ENCODE measurements at regions not wholly inside any gene's neighbourhood (a gene's known extent, or its start where the extent isn't known, plus 50 kb on each side); places are given as distances from the start of the nearest gene placed in this dataset.
A peak's percentile ranks its signal among the peaks of the same experiment; 100 is the strongest.

DNA sequence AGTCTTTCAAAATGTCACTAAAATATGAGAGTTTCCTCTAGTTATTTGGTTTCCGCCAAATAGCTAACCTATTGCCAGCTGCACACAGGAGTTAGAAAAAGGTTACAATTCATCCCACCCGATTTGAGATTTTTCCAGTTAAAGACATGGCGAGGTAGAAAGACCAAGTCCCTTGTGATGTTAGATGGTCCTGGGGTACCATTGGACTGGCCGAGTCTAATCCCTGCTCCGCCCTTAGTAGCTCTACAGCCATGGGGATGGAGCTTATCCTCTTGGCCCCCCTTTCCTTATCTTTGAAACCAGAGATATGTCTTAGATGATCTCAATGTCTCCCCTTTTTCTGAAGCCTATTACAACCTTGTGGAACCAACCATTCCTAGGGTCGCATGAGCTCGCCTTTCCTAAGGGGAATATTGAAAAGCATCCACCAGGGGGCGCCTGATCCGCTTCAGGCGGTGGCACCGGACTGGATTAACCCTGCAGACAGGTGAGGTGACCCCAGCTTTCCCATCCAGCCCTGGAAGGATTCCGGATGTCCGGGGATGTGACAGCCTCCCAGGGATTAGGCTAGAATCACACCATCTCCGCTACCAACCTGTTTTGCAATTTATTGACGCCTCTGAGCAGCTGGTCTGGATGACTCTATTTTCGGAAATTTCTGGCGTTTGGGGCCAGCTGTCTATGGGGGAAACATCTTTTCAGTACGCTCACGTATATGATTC lies 68.3 kb upstream of the SIM2 start:
- DNase-seq (peak; percentile 11 to 40), ATAC-seq (peak in 1 of 2 donors; percentile 80)
- Histone ChIP-seq H3K27me3 (no peaks in the 10 kb centered on the region), H3K9me3 (no peaks in the 10 kb centered on the region), H3K36me3 (no peaks in the 10 kb centered on the region), H3K4me3 (no peak overlapping the region), H3K27ac (no peak overlapping the region), H3K4me1 (peaks cover 0 to 6% of the 10 kb centered on the region in 2 donors)
- in situ Hi-C loops (cut with MboI; ENCODE audit: low sequenced_read_pairs in 4 of 4) = loop anchor here in 3 of 4 donors (10.0 kb wide), 1 partner anchor 294 kb away; no protein-coding TSS in a partner anchor
- intact Hi-C loops (cut with DNase I; ENCODE audit: low total_unique reads) = loop anchor here (1.0 to 10.0 kb wide), 2 partner anchors 224 to 297 kb away; no protein-coding TSS in a partner anchor
- TF ChIP-seq, protein P1, sequence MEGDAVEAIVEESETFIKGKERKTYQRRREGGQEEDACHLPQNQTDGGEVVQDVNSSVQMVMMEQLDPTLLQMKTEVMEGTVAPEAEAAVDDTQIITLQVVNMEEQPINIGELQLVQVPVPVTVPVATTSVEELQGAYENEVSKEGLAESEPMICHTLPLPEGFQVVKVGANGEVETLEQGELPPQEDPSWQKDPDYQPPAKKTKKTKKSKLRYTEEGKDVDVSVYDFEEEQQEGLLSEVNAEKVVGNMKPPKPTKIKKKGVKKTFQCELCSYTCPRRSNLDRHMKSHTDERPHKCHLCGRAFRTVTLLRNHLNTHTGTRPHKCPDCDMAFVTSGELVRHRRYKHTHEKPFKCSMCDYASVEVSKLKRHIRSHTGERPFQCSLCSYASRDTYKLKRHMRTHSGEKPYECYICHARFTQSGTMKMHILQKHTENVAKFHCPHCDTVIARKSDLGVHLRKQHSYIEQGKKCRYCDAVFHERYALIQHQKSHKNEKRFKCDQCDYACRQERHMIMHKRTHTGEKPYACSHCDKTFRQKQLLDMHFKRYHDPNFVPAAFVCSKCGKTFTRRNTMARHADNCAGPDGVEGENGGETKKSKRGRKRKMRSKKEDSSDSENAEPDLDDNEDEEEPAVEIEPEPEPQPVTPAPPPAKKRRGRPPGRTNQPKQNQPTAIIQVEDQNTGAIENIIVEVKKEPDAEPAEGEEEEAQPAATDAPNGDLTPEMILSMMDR (IDR thresholded peaks at IDR 0.05 in 4 of 5, conservative IDR thresholded peaks at IDR 0.05 in 1 of 5) = peak; percentile 44 to 78 (median 75)
- no peak for TF ChIP-seq POLR2A (IDR thresholded peaks at IDR 0.05)

DNA sequence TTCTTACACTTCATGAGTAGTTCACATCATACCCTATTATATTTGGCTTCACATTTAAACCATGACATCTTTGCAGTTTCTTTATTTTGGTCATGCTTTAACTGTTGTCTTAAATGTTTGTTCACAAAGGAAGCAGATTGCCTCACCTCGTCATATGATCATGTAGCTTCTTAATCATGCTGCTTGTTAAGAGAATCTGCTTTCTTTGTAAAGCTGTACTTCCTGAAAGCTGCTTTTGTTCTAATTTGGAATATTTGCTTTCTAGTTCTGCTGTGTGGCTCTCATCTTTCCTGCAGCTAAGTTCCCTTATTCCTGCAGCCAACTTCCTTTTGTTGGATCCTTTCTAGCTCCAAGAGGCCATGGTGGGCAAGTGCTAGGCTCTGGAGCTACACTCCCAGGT lies 62.9 kb upstream of the SIM2 start:
- TF ChIP-seq POLR2A (IDR thresholded peaks at IDR 0.05) = no peak
- TF ChIP-seq, protein P1 (IDR thresholded peaks at IDR 0.05 in 4 of 5, conservative IDR thresholded peaks at IDR 0.05 in 1 of 5) = no peak
- H3K4me1 ChIP-seq = peaks cover 0 to under 1% of the 10 kb centered on the region in 2 donors

DNA sequence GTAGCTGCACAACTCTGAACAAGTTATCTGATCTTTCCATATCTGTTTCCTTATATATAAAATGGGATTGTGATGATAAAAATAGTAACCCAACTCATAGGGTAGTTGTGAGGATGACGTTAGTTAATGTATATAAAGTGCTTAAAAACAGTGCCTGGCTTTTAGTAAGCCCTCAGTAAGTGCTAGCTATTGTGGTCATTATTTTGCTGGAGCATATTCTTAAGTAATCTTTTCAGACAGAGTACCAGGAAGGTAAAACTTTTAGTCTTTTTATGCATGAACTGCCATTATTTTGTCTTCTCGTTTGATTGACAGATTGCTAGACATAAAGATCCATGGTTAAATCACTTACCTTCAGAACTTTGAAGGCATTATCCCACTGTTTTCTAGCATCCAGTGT lies 62.5 kb upstream of the SIM2 start:
- Histone ChIP-seq H3K4me1 (no peaks in the 10 kb centered on the region), H3K36me3 (no peaks in the 10 kb centered on the region), H3K27ac (no peak overlapping the region), H3K4me3 (no peak overlapping the region), H3K27me3 (peaks cover 0 to 16% (median 2%) of the 10 kb centered on the region in 3 donors), H3K9me3 (peaks cover 0 to 6% (median 0%) of the 10 kb centered on the region in 3 donors)
- intact Hi-C loops (cut with DNase I; ENCODE audit: low total_unique reads) = loop anchor here (10.0 kb wide), 1 partner anchor 218 kb away; no protein-coding TSS in a partner anchor
- TF ChIP-seq POLR2A (IDR thresholded peaks at IDR 0.05) = no peak
- TF ChIP-seq, protein P1 (IDR thresholded peaks at IDR 0.05 in 4 of 5, conservative IDR thresholded peaks at IDR 0.05 in 1 of 5) = no peak
- in situ Hi-C loops (cut with MboI; ENCODE audit: low sequenced_read_pairs in 4 of 4) = loop anchor here in 3 of 4 donors (10.0 kb wide), 1 partner anchor 288 kb away; no protein-coding TSS in a partner anchor
- no peak for DNase-seq
- ATAC-seq = no peak

More for the DNA sequence above, 62.9 kb upstream of the SIM2 start:
- intact Hi-C loops (cut with DNase I; ENCODE audit: low total_unique reads) = loop anchor here (10.0 kb wide), 1 partner anchor 219 kb away; no protein-coding TSS in a partner anchor
- H3K27me3 ChIP-seq = peaks cover 0 to 12% (median 2%) of the 10 kb centered on the region in 3 donors
- H3K9me3 ChIP-seq = peaks cover 0 to 6% (median 0%) of the 10 kb centered on the region in 3 donors
- H3K27ac ChIP-seq = no peak overlapping the region
- DNase-seq (no peak), ATAC-seq (no peak)
- no peak overlapping the region for H3K4me3 ChIP-seq
- in situ Hi-C loops (cut with MboI; ENCODE audit: low sequenced_read_pairs in 4 of 4) = loop anchor here in 3 of 4 donors (10.0 kb wide), 1 partner anchor 289 kb away; no protein-coding TSS in a partner anchor
- no peaks in the 10 kb centered on the region for H3K36me3 ChIP-seq

DNA sequence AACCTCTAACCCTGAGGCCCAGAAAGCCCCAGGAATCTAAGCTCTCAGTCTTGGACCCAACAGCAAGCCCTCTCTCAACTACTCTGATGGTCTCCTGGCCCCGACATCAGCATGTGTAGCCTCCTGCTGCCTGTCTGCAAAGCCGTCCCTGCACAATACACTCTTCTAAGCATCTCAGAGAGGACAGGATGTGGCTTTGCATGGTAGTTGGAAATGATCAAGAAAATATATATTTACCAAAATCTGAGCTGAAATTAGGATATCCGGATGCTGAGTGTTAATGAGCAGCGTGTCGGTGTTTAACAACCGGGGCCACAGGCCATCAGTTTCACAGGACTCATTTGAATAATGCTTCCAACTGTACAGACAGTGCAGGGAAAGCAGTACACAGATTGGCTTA lies 59.1 kb upstream of the SIM2 start:
- ATAC-seq (no peak), DNase-seq (no peak)
- Histone ChIP-seq H3K36me3 (no peaks in the 10 kb centered on the region), H3K4me3 (no peak overlapping the region), H3K9me3 (peaks cover 0 to 6% (median 0%) of the 10 kb centered on the region in 3 donors), H3K4me1 (no peaks in the 10 kb centered on the region), H3K27ac (no peak overlapping the region), H3K27me3 (peaks cover 0 to 16% (median 2%) of the 10 kb centered on the region in 3 donors)
- intact Hi-C loops (cut with DNase I; ENCODE audit: low total_unique reads) = loop anchor here (10.0 kb wide), 1 partner anchor 215 kb away; no protein-coding TSS in a partner anchor
- TF ChIP-seq POLR2A (IDR thresholded peaks at IDR 0.05) = no peak
- TF ChIP-seq, protein P1 (IDR thresholded peaks at IDR 0.05 in 4 of 5, conservative IDR thresholded peaks at IDR 0.05 in 1 of 5) = no peak
- in situ Hi-C loops (cut with MboI; ENCODE audit: low sequenced_read_pairs in 4 of 4) = loop anchor here in 3 of 4 donors (10.0 kb wide), 1 partner anchor 285 kb away; no protein-coding TSS in a partner anchor
